HG03469 (cell line): ENCODE measurements at regions not wholly inside any gene's neighbourhood (a gene's known extent, or its start where the extent isn't known, plus 50 kb on each side); places are given as distances from the start of the nearest gene placed in this dataset.
"Not testable (repeated sequence)": the region's sequence is repeated elsewhere in the genome, so short reads cannot be mapped to it uniquely, and the experiment has no call there.

Source experiments
- ATAC-seq: cut with Tn5 transposase; IDR thresholded peaks from one replicate; pipeline ENCODE4 v1.9.1; 2021; ENCODE audit warnings: mild to moderate bottlenecking, moderate library complexity, moderate number of reproducible peaks; ENCODE audit not compliant: unreplicated experiment

- no peak for ATAC-seq
Observed at GRCh38 chr6:167707686-167708500, 118.8 kb upstream of the AFDN start.

- ATAC-seq: no peak
Observed at GRCh38 chr6:167708501-167709094, 118.1 kb upstream of the AFDN start.

- no peak for ATAC-seq
Observed at GRCh38 chr6:167709196-167709595, 117.5 kb upstream of the AFDN start.

GRCh38 chr6:167709776-167710336 lies 116.9 kb upstream of the AFDN start:
- ATAC-seq: not testable (repeated sequence)

GRCh38 chr6:167710363-167710920 lies 116.3 kb upstream of the AFDN start:
- ATAC-seq: no peak

DNA sequence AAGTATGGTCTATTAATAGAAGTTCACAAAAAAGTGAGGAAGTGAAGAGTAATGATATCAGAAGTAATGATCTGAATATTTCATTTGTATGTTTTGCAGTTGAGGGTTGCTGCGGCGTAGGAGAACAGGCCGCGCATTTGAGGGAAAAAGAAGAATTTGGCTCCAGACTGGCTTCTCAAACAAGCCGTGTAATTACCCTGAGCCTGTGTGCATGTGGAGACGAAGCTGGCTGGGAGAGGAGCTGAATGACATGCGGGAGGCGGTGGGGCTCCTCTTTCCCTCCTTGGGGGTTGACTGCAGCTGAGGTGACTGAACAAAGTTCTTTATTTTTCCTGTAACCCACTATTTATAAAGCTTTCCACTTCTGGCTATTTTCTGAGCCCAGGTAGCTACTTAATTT lies 115.5 kb upstream of the AFDN start:
- ATAC-seq: no peak

DNA sequence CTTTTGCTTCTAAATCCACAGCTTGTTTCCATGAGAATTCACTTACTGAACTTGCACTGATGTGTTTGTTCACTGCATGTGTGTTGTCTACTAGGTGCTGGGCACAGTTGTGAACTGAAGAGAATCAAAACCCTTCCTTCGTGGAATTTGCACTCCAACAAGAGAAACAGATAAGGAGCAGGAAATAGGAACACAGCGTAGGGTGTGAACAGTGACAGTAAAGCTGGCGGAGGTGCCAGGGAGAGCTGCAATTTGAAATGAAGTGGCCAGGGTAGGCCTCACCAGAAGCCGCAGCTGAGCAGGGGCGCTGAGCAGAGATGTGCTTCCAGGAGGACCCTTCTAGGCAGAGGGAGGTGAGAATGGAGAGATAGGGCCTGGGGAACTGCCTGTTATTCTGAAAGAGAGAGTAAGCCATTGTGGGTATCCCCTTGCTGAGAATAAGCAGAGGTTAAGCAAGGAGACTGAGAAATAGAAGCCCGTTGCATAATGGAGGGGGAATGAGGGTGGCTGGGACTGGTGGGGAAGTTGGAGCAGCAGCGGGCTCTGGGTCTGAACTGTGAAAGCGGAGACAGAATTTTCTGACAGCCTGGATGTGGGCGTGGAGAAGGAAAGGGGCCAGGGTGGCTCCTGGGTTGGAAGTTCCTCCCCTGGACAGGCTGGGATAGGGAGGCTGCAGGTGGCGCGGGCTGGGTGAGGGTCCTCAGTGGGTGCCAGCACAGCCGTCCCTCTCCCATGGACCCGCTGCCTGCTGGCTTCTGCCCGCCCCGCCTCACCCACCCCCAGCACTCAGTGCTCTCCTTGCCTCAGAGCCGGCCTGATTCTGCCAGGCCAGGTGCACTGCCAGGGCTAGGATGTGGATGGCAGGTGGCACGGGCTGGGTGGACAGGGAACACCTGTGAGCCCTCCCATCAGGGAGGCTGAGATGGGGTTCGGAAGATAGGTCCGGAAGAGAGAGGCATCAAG lies 114.7 kb upstream of the AFDN start:
- no peak for ATAC-seq

- ATAC-seq: no peak
Observed at GRCh38 chr6:167712731-167713475, 113.8 kb upstream of the AFDN start.

GRCh38 chr6:167714152-167714551 lies 112.6 kb upstream of the AFDN start:
- ATAC-seq: no peak

- ATAC-seq: no peak
Observed at GRCh38 chr6:167717455-167717854, 109.3 kb upstream of the AFDN start.

DNA sequence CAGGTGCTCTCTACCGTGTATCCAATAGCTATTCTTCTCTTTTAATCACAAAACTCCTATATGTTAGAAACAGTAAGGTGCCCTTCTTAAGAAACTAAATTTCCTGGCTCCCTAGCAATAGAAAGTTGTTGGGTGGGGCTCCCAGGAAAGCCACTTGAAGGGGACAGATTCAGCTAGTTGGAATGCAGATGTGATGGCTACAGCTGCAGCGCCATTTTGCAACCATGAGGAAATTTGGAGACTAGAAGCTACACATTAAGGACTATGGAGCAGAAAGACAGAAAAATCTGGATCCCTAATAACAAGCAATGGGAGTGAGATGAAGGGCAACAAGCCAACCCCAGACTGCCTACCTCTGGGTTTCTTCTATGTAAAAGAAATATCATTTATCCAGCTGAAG lies 108.8 kb upstream of the AFDN start:
- no peak for ATAC-seq

GRCh38 chr6:167719920-167720319 lies 106.8 kb upstream of the AFDN start:
- ATAC-seq: no peak

- ATAC-seq: no peak
Observed at GRCh38 chr6:167720456-167721285, 106.0 kb upstream of the AFDN start.

- no peak for ATAC-seq
Observed at GRCh38 chr6:167721291-167721690, 105.4 kb upstream of the AFDN start.

GRCh38 chr6:167722634-167723309 lies 103.9 kb upstream of the AFDN start:
- ATAC-seq: no peak

DNA sequence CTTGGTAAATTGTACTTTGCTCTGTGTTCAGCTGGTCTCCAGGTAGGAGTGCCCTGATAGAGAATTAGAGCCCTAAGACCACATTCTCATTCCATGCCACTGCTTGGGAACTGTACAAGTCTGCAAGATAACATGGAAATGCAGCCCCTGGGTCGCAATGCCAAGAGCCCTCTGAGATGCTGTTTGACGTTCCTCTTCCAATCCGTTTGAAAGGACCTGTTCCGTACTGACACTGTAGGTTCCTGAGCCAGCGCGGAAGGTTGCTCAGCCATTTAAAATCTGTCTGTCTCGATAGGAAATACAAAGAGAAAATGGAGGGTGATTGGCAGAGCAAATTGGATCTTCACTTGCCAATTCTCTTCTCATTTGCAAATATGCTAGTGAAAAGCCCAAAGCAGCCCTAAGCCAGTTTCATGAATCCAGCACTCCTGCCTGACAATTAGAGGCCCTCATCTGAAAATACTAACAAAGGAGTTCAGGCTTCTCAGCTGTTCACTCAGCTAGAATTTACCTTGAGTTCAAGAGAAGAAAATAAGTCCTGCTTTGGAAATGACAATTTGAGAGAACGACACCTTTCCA lies 100.6 kb upstream of the AFDN start:
- ATAC-seq: no peak

- no peak for ATAC-seq
Observed at GRCh38 chr6:167730441-167730840, 96.3 kb upstream of the AFDN start.

- ATAC-seq: no peak
Observed at GRCh38 chr6:167731216-167731615, 95.5 kb upstream of the AFDN start.
